ENCODE measurements at regions not wholly inside any gene's neighbourhood (a gene's known extent, or its start where the extent isn't known, plus 50 kb on each side); places are given as distances from the start of the nearest gene placed in this dataset.

- Histone ChIP-seq H3K9me3 (no peaks in the 10 kb centered on the region), H3K27ac (no peak overlapping the region), H3K36me3 (no peaks in the 10 kb centered on the region), H3K4me3 (no peak overlapping the region), H3K27me3 (no peaks in the 10 kb centered on the region), H3K4me1 (no peaks in the 10 kb centered on the region)
- WGBS, result 69% methylated on average over 2 of the region's 2 CpGs
- TF ChIP-seq POLR2A (IDR thresholded peaks at IDR 0.05) (no peak), CTCF (IDR thresholded peaks at IDR 0.05) (no peak), POLR2AphosphoS5 (IDR thresholded peaks at IDR 0.05) (no peak), EP300 (IDR thresholded peaks at IDR 0.05) (no peak)
- no peak for DNase-seq (ENCODE audit: low spot score in 2 of 2)
Measured at GRCh38 chr11:42967653-42968052, 344.1 kb upstream of the API5 start.

- no peak overlapping the region for H3K27ac ChIP-seq
- no peaks in the 10 kb centered on the region for H3K4me1 ChIP-seq
- H3K36me3 ChIP-seq, result no peaks in the 10 kb centered on the region
- WGBS, result 29% methylated on average over 1 of the region's 1 CpG
- TF ChIP-seq EP300 (IDR thresholded peaks at IDR 0.05) (no peak), POLR2AphosphoS5 (IDR thresholded peaks at IDR 0.05) (no peak), POLR2A (IDR thresholded peaks at IDR 0.05) (no peak), CTCF (IDR thresholded peaks at IDR 0.05) (no peak)
- DNase-seq (ENCODE audit: low spot score in 2 of 2), result no peak
- no peak overlapping the region for H3K4me3 ChIP-seq
- H3K27me3 ChIP-seq, result no peaks in the 10 kb centered on the region
- H3K9me3 ChIP-seq, result no peaks in the 10 kb centered on the region
Measured at GRCh38 chr11:42972741-42973140, 339.1 kb upstream of the API5 start.

GRCh38 chr11:42974510-42975179 lies 337.2 kb upstream of the API5 start:
- Histone ChIP-seq H3K4me1 (no peaks in the 10 kb centered on the region), H3K9me3 (no peaks in the 10 kb centered on the region), H3K36me3 (no peaks in the 10 kb centered on the region), H3K27me3 (no peaks in the 10 kb centered on the region), H3K27ac (no peak overlapping the region), H3K4me3 (no peak overlapping the region)
- DNase-seq (ENCODE audit: low spot score in 2 of 2), result no peak
- no peak for TF ChIP-seq POLR2AphosphoS5 (IDR thresholded peaks at IDR 0.05)
- TF ChIP-seq EP300 (IDR thresholded peaks at IDR 0.05), result no peak
- TF ChIP-seq POLR2A (IDR thresholded peaks at IDR 0.05), result no peak
- no peak for TF ChIP-seq CTCF (IDR thresholded peaks at IDR 0.05)
- 87% methylated on average over 4 of the region's 4 CpGs for WGBS

GRCh38 chr11:42975180-42975529 lies 336.6 kb upstream of the API5 start:
- WGBS, result 33% methylated on average over 1 of the region's 1 CpG

More at GRCh38 chr11:42975180-42975529, 336.6 kb upstream of the API5 start:
- Histone ChIP-seq H3K9me3 (no peaks in the 10 kb centered on the region), H3K4me3 (no peak overlapping the region), H3K4me1 (no peaks in the 10 kb centered on the region), H3K27me3 (no peaks in the 10 kb centered on the region), H3K36me3 (no peaks in the 10 kb centered on the region), H3K27ac (no peak overlapping the region)
- TF ChIP-seq POLR2A (IDR thresholded peaks at IDR 0.05) (no peak), EP300 (IDR thresholded peaks at IDR 0.05) (no peak), CTCF (IDR thresholded peaks at IDR 0.05) (no peak), POLR2AphosphoS5 (IDR thresholded peaks at IDR 0.05) (no peak)
- DNase-seq (ENCODE audit: low spot score in 2 of 2), result no peak

Data from suprapubic skin (tissue), 4 donors.